Muscle layer of duodenum (tissue), 2 donors: ENCODE measurements at regions not wholly inside any gene's neighbourhood (a gene's known extent, or its start where the extent isn't known, plus 50 kb on each side); places are given as distances from the start of the nearest gene placed in this dataset.
"Not testable (repeated sequence)": the region's sequence is repeated elsewhere in the genome, so short reads cannot be mapped to it uniquely, and the experiment has no call there.

Experiments
- H3K27ac ChIP-seq: one replicate; pipeline ENCODE4 v1.7.0; 2013; ENCODE audit warnings: mild to moderate bottlenecking, low read length
- H3K27me3 ChIP-seq: one replicate; pipeline ENCODE4 v1.7.0; 2013; ENCODE audit warnings: low read depth, mild to moderate bottlenecking, control low read depth, low read length
- H3K36me3 ChIP-seq, 2 donors: one replicate each; pipeline ENCODE4 v1.7.0; 2013; ENCODE audit warnings: low read length in 2 of 2, control low read depth in 1 of 2, mild to moderate bottlenecking in 1 of 2; ENCODE audit not compliant: insufficient read depth in 2 of 2, control insufficient read depth in 1 of 2
- H3K4me1 ChIP-seq, 2 donors: one replicate each; pipeline ENCODE4 v1.7.0; 2013; ENCODE audit warnings: low read length in 2 of 2, mild to moderate bottlenecking in 2 of 2, control low read depth in 1 of 2, moderate library complexity in 1 of 2; ENCODE audit not compliant: insufficient read depth in 2 of 2, control insufficient read depth in 1 of 2
- H3K4me3 ChIP-seq, 2 donors: one replicate each; pipeline ENCODE4 v1.7.0; 2013; ENCODE audit warnings: low read length in 2 of 2, low read depth in 1 of 2, mild to moderate bottlenecking in 1 of 2
- H3K9me3 ChIP-seq, 2 donors: one replicate each; pipeline ENCODE4 v1.7.0; 2013; ENCODE audit warnings: low read length in 2 of 2, control low read depth in 1 of 2, mild to moderate bottlenecking in 1 of 2; ENCODE audit not compliant: control insufficient read depth in 1 of 2
- donor health status: healthy.

DNA sequence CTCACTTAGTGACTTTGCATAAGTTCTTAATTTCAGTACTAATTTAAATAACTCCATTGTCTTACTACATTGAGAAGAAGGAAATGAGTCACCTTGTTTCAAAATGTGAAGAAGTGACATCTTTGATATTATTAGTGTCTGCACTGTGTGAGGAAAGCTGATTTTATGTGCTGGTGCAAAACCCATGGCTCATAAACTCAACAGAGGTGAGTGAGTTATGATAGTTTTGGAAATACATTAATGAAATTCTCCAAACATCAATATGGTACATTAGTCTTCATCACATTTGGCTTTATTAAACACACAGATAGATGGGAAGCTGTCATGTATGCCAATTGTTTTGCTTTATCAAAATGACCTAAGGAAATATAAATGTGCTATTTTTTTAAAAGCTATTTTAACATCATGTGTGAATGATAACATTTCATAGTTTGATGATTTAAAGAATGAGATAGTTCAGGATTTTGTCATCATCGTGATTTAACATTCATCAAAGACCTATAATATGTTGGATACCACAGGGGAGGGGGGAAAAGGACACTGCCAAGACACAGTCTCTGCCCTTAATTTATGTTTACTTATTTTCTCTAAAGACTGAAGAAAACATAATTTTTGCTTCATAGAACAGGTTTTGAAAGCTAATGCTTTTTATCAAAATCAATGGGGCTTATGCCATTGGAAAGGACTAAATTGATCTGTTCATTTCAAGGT, 902.3 kb upstream of the SLITRK1 start:
- Histone ChIP-seq H3K36me3 (no peaks in the 10 kb centered on the region), H3K27ac (no peak overlapping the region), H3K9me3 (peaks cover 0 to 7% of the 10 kb centered on the region in 2 donors), H3K27me3 (no peaks in the 10 kb centered on the region), H3K4me3 (no peak overlapping the region), H3K4me1 (no peaks in the 10 kb centered on the region)

DNA sequence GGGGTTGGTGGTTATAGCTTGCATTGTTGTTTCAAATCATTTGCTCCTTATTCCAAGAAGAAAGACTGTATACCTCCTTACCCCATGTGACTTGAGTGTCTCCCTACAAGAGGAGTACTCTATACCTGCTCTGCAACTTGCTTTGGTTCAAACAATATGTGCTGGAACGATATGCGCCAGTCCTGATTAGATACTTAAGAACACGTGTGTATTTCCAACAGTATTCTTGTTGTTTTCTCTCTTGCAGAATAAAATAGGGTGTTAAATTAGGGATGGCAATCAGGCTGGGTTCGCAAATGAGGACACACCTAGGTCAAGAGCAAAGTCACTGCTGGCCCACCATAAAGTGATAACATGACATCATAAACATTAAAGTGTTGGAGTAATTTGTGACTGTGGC, 895.0 kb upstream of the SLITRK1 start:
- no peaks in the 10 kb centered on the region for H3K27me3 ChIP-seq
- no peak overlapping the region for H3K27ac ChIP-seq
- H3K36me3 ChIP-seq, result no peaks in the 10 kb centered on the region
- no peaks in the 10 kb centered on the region for H3K9me3 ChIP-seq
- no peak overlapping the region for H3K4me3 ChIP-seq
- no peaks in the 10 kb centered on the region for H3K4me1 ChIP-seq

DNA sequence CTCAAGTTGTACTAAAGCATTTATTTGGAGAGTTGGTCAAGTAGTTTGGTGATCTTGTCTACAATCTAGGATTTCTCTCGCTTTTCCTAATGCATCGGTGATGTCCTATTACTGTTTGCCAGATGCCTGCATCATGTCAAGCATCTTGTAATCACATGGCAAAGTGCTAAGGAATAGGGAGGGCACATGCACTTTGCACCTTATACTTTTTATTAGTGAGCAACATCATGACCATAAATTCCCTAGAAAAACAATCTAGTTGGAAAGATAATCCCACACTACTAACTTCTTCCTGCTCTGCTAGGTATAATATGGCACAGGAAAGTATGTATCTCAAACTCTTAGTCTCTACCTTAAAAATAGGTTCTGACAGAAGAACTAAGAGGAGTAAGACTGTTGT, 894.3 kb upstream of the SLITRK1 start:
- Histone ChIP-seq H3K27me3 (no peaks in the 10 kb centered on the region), H3K27ac (no peak overlapping the region), H3K36me3 (no peaks in the 10 kb centered on the region), H3K9me3 (no peaks in the 10 kb centered on the region), H3K4me1 (no peaks in the 10 kb centered on the region), H3K4me3 (no peak overlapping the region)

DNA sequence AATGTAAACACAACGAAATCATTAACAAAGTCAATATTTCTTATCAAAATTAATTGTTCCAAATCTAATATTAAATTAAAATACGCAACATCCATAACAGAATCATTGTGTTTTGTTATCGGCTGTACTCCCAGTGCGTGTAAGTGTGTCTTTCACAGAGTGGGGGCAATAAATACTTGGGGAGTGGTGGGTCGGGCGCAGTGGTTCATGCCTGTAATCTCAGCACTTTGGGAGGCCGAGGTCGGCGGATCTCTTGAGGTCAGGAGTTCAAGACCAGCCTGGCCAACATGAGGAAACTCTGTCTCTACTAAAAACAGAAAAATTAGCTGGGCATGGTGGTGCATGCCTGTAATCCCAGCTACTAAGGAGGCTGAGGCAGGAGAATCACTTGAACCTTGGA, 893.6 kb upstream of the SLITRK1 start:
- not testable (repeated sequence) for H3K4me1 ChIP-seq, H3K4me3 ChIP-seq, H3K27ac ChIP-seq, H3K27me3 ChIP-seq, H3K9me3 ChIP-seq, H3K36me3 ChIP-seq

DNA sequence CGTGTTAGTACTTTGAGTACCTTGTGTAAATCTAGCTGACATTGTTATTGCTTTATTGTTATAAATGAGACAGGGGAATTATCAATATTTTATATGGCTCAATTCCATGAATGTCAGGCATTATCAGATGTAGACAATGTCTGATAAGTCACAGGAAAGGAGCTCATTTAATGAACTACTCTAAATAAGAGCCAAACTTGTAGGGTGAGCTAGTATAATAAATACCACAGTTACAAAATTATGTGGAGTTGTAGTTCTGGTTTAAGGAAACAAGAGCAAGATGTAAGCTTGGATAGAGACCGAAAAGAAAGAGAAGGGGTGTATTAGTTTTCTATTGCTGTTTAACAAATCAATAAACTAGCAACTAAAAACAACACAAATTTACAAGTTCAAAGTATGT, 891.8 kb upstream of the SLITRK1 start:
- no peaks in the 10 kb centered on the region for H3K4me1 ChIP-seq
- H3K9me3 ChIP-seq, result no peaks in the 10 kb centered on the region
- no peak overlapping the region for H3K27ac ChIP-seq
- no peak overlapping the region for H3K4me3 ChIP-seq
- H3K36me3 ChIP-seq, result no peaks in the 10 kb centered on the region
- no peaks in the 10 kb centered on the region for H3K27me3 ChIP-seq

DNA sequence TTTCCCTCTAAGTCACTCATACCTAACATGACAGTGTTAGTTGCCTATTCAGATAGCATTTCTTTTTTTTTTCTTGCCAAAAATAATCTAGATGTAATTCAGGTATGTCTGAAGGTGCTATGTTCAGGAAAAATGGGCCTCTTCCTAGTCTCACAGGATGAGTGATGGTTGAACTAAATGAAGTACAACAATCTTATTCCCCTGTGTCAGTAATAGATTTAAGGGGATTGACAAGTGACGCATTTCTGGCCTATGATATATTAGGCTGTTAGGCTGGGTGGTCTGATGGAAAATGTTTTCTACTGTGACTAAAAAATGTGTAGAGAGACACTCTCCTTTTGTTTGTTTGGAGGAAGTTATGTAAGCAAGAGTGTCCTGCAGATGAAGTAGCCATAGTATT, 878.7 kb upstream of the SLITRK1 start:
- Histone ChIP-seq H3K27me3 (no peaks in the 10 kb centered on the region), H3K9me3 (no peaks in the 10 kb centered on the region), H3K36me3 (no peaks in the 10 kb centered on the region), H3K4me1 (no peaks in the 10 kb centered on the region), H3K27ac (no peak overlapping the region), H3K4me3 (no peak overlapping the region)

DNA sequence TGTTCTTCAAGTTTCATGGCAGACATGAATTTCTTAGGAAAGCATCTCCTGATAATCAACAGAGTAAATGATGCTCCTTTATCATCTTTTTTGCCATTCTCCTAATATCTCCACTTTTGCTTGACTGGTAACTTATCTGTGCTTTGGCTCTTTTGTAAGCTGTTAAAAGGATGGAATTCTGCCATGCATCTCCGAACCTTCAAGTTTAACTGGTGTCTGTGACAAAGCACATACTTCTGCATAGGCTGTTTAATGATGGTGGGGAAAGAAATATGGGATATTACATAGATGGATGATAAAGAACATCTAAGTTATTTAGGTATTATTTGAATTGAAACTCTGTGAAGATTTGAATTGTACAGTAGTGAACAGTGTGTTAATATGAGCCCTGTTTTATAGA, 866.9 kb upstream of the SLITRK1 start:
- no peaks in the 10 kb centered on the region for H3K9me3 ChIP-seq
- no peaks in the 10 kb centered on the region for H3K36me3 ChIP-seq
- no peak overlapping the region for H3K4me3 ChIP-seq
- H3K27ac ChIP-seq, result no peak overlapping the region
- H3K27me3 ChIP-seq, result no peaks in the 10 kb centered on the region
- H3K4me1 ChIP-seq, result no peaks in the 10 kb centered on the region

DNA sequence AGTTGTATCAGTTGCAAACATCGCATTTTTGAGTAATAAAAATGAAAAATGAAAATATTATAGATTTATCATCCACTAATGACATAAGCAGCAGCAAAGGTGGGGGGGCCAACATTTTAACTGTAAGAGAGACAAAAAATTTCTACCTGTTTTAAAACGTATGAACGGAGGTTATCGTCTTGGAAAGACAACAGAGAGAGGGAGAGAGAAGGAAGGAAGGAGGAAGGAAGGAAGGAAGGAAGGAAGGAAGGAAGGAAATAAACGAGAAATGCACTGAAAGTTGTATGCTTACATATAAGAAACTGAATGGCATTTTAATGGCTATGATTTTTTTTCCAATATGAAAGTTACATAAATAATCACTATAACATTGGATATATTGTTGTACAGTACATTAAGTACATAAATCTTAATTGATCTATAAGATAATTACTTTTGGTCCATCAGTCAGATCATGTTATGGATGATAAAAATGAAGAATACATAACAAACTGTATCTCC, 862.8 kb upstream of the SLITRK1 start:
- no peaks in the 10 kb centered on the region for H3K27me3 ChIP-seq
- H3K27ac ChIP-seq, result no peak overlapping the region
- H3K4me3 ChIP-seq, result no peak overlapping the region
- no peaks in the 10 kb centered on the region for H3K4me1 ChIP-seq
- no peaks in the 10 kb centered on the region for H3K9me3 ChIP-seq
- no peaks in the 10 kb centered on the region for H3K36me3 ChIP-seq

DNA sequence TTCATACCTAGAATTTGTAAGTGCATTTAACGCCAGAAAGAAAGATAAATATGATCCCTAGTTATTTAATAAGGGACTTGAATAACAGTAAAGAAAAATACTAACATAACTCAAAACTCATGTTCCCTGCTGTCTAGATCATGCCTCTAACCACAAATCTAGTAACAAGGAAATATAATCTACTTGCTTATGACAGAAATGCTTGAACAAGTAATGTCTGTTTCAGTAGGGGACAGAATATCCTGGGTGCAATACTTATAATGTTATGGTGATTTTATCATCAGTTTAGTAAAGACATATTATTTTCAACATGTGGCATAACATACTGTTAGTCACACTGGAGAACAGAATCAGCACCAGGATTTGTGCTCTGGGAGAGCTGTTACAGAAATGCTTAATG, 861.9 kb upstream of the SLITRK1 start:
- no peaks in the 10 kb centered on the region for H3K9me3 ChIP-seq
- H3K4me3 ChIP-seq, result no peak overlapping the region
- H3K36me3 ChIP-seq, result no peaks in the 10 kb centered on the region
- H3K27me3 ChIP-seq, result no peaks in the 10 kb centered on the region
- no peak overlapping the region for H3K27ac ChIP-seq
- no peaks in the 10 kb centered on the region for H3K4me1 ChIP-seq

DNA sequence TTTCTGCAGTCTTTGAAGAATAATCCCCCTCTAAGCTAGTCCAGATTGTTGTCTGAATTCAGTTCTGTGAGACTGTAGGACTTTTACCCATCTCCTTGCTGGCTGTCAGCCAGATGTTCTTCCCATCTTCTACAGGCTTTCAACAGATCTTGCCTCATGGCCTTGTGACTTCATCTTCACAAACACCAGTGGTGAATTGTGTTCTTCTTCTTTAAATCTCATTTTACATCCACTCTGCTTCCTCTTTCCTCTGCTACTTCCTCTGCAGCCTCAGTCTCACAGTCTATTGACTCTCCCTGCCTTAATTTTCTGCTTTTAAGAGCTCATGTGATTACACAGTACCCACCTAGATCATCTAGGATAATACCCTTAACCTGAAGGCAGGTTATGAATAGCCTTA, 859.0 kb upstream of the SLITRK1 start:
- no peak overlapping the region for H3K27ac ChIP-seq
- H3K27me3 ChIP-seq, result no peaks in the 10 kb centered on the region
- H3K9me3 ChIP-seq, result no peaks in the 10 kb centered on the region
- H3K4me1 ChIP-seq, result no peaks in the 10 kb centered on the region
- H3K36me3 ChIP-seq, result no peaks in the 10 kb centered on the region
- no peak overlapping the region for H3K4me3 ChIP-seq

DNA sequence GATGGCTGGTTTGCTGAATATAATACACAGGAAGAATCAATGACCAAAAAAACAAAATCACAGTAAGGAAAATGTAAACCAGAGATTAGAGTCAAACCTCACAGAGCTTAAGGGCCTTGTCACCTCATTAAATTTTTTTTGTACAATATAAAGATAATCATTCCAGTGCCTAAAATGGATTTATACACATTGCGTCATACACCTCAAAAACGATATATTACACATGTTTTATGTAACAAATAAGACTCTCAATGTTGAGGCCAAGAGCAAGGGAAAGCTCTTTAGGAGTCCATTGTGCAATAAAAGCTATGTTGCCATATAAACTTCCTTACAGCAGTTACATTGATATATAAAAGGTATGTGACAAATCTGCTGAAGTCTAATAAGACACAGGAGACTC, 856.7 kb upstream of the SLITRK1 start:
- no peaks in the 10 kb centered on the region for H3K27me3 ChIP-seq
- no peaks in the 10 kb centered on the region for H3K4me1 ChIP-seq
- H3K4me3 ChIP-seq, result no peak overlapping the region
- H3K27ac ChIP-seq, result no peak overlapping the region
- no peaks in the 10 kb centered on the region for H3K36me3 ChIP-seq
- H3K9me3 ChIP-seq, result no peaks in the 10 kb centered on the region

DNA sequence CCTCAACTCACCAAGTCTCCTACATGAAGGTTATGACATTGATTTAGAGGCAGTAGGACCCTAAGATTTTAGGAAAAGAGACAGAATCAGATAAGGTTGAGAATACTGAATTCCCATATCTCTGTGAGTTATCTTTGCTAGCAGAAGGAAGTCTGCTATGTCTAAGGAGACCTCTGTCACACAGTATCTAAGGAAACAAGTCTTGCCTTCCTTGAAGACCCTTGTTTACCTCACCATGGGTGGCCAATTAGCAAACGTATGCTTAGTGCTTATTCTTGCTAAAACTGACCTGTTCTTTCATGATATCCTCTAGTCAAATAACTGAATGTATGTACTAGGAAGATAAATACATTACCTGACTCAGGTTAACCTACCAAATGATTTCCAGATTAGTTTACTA, 855.4 kb upstream of the SLITRK1 start:
- Histone ChIP-seq H3K27me3 (no peaks in the 10 kb centered on the region), H3K27ac (no peak overlapping the region)

More for the DNA sequence above, 855.4 kb upstream of the SLITRK1 start:
- no peaks in the 10 kb centered on the region for H3K36me3 ChIP-seq
- H3K9me3 ChIP-seq, result no peaks in the 10 kb centered on the region
- no peaks in the 10 kb centered on the region for H3K4me1 ChIP-seq
- no peak overlapping the region for H3K4me3 ChIP-seq
